Rectal smooth muscle tissue (tissue), 1 donor: ENCODE measurements at regions not wholly inside any gene's neighbourhood (a gene's known extent, or its start where the extent isn't known, plus 50 kb on each side); places are given as distances from the start of the nearest gene placed in this dataset.

Experiments
- H3K27ac ChIP-seq: one replicate; pipeline ENCODE4 v1.7.0; 2013; ENCODE audit warnings: low read depth, low read length, inconsistent platforms
- H3K27me3 ChIP-seq: one replicate; pipeline ENCODE4 v1.7.0; 2013; ENCODE audit warnings: low read length; ENCODE audit not compliant: control insufficient read depth, insufficient read depth
- H3K36me3 ChIP-seq: one replicate; pipeline ENCODE4 v1.7.0; 2013; ENCODE audit warnings: low read length; ENCODE audit not compliant: control insufficient read depth, insufficient read depth
- H3K4me1 ChIP-seq: one replicate; pipeline ENCODE4 v1.7.0; 2013; ENCODE audit warnings: low read length; ENCODE audit not compliant: control insufficient read depth, insufficient read depth
- H3K4me3 ChIP-seq: one replicate; pipeline ENCODE4 v1.7.0; 2013; ENCODE audit warnings: low read length
- H3K9ac ChIP-seq: one replicate; pipeline ENCODE4 v1.7.0; 2013; ENCODE audit warnings: low read length

DNA sequence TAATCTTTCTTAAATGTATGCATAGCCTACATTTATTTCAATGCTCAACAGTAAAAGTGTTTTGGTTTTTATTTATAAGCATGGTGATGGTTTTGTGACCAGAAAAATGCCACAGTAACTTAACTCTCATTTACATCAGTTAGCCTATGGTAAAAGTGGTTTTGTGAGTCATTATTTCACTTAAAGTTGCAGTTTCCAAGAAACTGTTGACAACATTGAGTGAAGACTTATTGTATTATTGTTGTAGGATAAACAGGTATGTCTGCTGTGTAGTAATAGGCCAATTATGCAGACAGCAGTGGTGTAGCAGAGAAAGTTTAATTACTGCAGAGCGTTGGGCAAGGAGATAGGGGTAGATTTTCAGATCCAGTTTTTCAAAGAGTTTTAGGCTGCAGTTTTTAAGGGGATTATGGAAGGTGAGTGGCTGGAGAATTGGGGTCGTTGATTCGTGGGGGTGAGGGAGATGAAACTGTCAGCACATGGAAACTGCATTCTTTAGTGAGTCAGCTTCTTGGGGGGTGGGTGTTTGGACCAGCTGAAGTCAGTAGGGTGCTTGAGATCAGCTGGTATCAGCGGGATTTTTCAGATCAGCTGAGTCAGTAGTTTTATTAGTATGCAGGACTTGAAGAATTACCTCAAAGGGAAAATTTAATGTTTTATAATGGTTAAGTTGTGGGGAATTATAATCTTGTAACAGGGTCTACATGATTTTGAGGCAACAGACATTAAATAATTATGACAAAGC is 168.7 kb upstream of the FMN2 start:
- H3K27ac ChIP-seq: no peak overlapping the region
- H3K36me3 ChIP-seq: no peaks in the 10 kb centered on the region
- no peak overlapping the region for H3K4me3 ChIP-seq
- no peak overlapping the region for H3K9ac ChIP-seq
- H3K4me1 ChIP-seq: no peaks in the 10 kb centered on the region
- H3K27me3 ChIP-seq: no peaks in the 10 kb centered on the region

DNA sequence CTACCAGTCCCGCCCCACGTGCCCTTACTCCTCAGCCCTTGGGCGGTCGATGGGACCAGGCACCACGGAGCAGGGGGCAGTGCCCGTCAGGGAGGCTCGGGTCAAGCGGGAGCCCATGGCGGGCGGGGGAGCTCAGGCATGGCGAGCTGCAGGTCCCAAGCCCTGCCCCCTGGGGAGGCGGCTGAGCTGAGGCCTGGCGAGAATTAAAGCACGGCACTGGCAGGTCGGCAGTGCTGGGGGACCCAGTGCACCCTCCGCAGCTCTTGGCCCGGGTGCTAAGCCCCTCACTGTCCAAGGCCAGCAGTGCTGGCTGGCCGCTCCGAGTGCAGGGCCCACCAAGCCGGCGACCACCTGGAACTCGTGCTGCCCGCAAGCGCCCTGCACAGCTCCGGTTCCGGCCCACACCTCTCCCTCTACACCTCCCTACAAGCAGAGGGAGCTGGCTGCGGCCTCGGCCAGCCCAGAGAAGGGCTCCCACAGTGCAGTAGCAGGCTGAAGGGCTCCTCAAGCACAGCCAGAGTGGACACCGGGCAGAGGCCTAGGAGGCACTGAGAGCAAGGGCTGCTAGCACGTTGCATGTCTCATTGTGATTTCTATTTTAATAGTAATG is 166.8 kb upstream of the FMN2 start:
- Histone ChIP-seq H3K36me3 (no peaks in the 10 kb centered on the region), H3K27me3 (no peaks in the 10 kb centered on the region), H3K4me3 (no peak overlapping the region), H3K9ac (no peak overlapping the region), H3K27ac (no peak overlapping the region), H3K4me1 (no peaks in the 10 kb centered on the region)

DNA sequence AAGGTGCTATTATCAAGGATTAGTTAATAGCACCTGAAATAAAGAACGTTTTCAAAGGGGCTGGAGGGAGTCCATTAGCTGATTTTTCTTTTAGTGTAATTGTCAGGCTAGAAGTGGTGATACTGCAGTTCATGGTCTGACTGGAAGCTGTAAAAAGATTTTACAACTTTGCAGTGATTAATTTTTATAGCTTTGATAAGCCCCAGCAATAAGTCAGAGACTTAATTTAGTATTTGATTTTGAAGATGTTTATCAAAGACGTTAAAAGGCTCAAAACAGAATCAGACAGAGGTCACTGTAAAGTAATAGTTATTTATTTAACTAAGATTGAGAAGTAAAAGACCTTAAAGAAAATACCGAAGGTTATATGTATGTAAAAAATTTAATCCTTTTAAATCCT is 165.5 kb upstream of the FMN2 start:
- no peaks in the 10 kb centered on the region for H3K27me3 ChIP-seq
- H3K4me3 ChIP-seq: no peak overlapping the region
- H3K9ac ChIP-seq: no peak overlapping the region
- H3K36me3 ChIP-seq: no peaks in the 10 kb centered on the region
- no peak overlapping the region for H3K27ac ChIP-seq
- no peaks in the 10 kb centered on the region for H3K4me1 ChIP-seq

DNA sequence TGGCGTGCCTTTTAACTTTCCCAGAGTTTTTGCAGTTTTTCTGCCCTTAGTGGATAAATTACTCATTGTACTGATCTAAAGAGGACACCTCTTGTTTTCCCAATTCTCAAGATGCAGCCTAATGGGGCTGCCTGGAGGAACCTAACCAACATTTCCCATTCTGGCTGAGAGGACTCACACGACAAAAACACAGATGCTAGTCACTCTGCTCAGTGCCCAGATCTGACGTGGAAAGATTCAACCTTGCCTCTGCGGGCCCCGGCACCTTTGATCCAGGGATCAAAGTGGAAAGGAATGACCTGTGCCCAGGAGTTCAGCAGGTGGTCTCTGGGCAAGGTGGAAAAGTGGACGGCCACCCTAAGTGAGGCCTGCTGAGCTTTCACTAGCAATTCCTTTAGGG is 162.4 kb upstream of the FMN2 start:
- no peaks in the 10 kb centered on the region for H3K36me3 ChIP-seq
- no peaks in the 10 kb centered on the region for H3K4me1 ChIP-seq
- no peak overlapping the region for H3K27ac ChIP-seq
- H3K27me3 ChIP-seq: no peaks in the 10 kb centered on the region
- H3K4me3 ChIP-seq: no peak overlapping the region
- H3K9ac ChIP-seq: no peak overlapping the region

DNA sequence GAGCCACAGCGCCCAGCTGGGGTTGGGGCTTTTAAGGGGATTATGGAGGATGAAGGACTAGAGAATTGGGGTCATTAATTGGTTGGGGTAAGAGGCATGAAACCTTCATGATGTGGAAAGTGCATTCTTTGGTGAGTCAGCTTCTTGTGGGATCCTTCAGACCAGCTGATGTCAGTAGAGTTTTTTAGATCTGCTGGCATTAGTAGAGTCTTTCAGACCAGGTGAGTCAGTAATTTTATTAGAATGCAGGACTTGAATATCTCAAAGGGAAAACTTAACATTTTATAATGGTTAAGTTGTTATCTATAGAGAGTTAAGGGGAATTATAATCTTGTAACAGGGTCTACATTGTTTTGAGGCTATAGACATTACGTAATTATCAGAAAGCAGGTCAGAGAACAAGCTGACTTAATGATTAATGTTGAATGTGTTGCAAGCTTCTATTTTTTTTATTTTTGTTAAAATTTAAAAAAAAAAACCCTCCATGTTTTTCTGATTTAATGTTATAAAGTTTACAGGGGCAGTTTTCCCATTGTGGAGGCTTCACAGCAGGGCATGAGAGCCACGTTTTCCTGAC is 160.9 kb upstream of the FMN2 start:
- Histone ChIP-seq H3K36me3 (no peaks in the 10 kb centered on the region), H3K9ac (no peak overlapping the region), H3K4me3 (no peak overlapping the region), H3K4me1 (no peaks in the 10 kb centered on the region), H3K27ac (no peak overlapping the region), H3K27me3 (no peaks in the 10 kb centered on the region)

DNA sequence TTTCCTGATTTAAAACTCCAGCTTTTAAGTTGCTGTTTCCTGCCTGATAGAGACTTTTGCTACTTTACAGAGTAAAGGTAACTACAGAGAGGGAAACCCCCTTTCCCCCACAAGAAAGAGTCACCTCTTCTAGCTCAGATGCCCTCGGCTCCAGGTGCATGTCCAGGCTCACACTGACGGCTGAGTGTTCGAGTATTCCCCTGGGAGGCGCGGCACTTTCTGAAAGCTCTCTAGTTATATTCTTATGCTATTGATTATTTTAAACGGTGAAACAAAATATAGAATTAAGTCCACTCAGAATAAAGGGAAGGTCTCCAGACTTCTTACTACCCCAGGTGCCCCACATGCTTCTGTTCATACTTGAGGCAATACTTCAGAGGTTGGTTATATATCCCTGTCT is 160.3 kb upstream of the FMN2 start:
- Histone ChIP-seq H3K36me3 (no peaks in the 10 kb centered on the region), H3K4me3 (no peak overlapping the region), H3K27me3 (no peaks in the 10 kb centered on the region), H3K9ac (no peak overlapping the region), H3K27ac (no peak overlapping the region), H3K4me1 (no peaks in the 10 kb centered on the region)

DNA sequence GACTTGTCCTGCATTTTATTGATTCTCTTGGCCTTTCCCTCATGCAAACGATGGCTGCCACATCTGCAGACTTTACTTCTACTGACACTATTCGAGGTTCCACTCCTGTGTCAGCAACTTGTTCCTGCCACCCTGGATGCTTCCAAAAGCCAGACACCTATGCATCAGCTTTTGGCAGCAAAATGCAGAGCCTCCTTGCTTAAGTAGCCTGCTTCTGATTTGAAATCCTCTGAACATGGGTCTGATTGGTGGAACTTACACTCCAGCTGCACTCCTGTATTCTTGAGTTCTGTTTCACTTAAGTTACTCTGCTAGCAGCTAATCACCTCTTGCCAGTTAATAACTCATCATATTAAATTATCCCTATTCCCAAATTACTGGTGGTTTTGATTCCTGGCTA is 152.1 kb upstream of the FMN2 start:
- no peaks in the 10 kb centered on the region for H3K36me3 ChIP-seq
- H3K4me3 ChIP-seq: no peak overlapping the region
- no peaks in the 10 kb centered on the region for H3K4me1 ChIP-seq
- no peaks in the 10 kb centered on the region for H3K27me3 ChIP-seq
- H3K9ac ChIP-seq: no peak overlapping the region
- no peak overlapping the region for H3K27ac ChIP-seq

DNA sequence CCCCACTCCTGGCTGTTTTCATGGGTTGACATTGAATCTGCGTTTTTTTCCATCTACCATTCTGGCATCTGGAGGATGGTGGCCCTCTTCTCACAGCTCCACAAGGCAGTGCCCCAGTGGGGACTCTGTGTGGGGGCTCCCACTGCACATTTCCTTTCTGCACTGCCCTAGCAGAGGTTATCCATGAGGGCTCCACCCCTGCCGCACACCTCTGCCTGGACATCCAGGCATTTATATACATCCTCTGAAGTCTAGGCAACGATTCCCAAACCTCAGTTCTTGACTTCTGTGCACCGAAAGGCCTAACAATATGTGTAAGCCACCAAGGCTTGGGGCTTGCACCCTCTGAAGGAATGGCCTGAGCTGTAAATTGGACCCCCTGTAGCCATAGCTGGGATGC is 147.9 kb upstream of the FMN2 start:
- Histone ChIP-seq H3K27ac (no peak overlapping the region), H3K27me3 (no peaks in the 10 kb centered on the region), H3K4me3 (no peak overlapping the region), H3K4me1 (no peaks in the 10 kb centered on the region), H3K36me3 (no peaks in the 10 kb centered on the region), H3K9ac (no peak overlapping the region)

DNA sequence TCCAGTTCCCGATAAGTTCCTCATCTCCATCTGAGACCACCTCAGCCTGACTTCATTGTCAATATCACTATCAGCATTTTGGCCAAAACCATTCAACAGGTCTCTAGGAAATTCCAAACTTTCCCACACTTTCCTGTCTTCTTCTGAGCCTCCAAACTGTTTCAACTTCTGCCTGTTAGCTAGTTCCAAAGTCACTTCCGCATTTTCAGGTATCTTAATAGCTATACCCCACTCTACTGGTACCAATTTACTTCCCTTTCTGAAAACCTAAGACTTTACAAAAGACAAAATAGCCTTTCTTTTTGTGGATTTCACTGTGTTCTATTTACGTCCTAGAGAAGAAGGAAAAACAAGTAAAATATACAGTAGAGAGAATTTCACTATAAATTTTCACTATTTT is 147.0 kb upstream of the FMN2 start:
- Histone ChIP-seq H3K4me3 (no peak overlapping the region), H3K27ac (no peak overlapping the region), H3K4me1 (no peaks in the 10 kb centered on the region), H3K36me3 (no peaks in the 10 kb centered on the region), H3K27me3 (no peaks in the 10 kb centered on the region), H3K9ac (no peak overlapping the region)

DNA sequence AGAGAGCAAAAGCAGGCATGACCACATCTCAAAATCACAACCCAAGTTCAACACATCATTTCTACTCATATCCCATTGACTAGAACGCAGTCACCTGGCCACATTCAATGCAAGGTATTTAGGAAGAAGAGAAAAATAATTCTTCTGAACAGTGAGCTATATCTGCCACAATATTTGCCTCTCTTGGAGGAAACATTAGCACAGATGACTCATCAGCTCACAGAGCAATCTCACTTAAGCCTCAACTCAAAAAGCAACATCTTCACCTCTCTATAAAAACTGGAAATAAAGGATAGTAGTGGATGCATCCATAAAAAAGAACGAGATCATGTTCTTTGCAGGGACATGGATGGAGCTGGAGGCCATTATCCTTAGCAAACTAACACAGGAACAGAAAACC is 143.9 kb upstream of the FMN2 start:
- no peaks in the 10 kb centered on the region for H3K27me3 ChIP-seq
- H3K36me3 ChIP-seq: no peaks in the 10 kb centered on the region
- H3K4me1 ChIP-seq: no peaks in the 10 kb centered on the region
- H3K9ac ChIP-seq: no peak overlapping the region
- no peak overlapping the region for H3K4me3 ChIP-seq
- no peak overlapping the region for H3K27ac ChIP-seq

DNA sequence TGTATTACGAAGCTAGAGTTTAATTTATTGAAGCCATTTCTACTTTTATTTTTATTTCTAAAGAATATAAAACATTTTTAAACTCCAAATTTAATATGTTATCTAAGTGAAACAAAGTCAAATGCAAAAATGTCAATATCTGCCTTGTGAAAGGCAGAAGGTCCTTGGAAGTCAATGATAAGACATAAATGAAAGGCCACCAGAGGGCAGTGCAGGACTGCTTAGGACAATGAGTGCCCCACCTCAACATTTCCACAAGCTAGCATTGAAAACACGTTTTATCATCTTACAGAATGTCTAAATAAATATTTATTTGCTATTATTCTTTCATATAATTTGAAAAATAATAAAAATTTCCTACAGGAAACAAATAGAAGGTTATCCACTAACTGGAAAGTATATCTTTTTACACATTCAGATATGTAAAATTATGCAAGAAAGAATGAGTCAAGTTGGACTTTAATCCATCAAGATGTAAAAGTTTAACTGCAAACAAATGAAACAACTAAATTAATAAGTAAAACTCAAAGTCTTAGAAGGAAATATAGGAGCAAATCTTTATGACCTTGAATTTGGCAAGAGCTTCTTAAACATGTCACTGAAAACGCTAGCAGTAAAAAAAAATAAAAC is 140.1 kb upstream of the FMN2 start:
- no peak overlapping the region for H3K4me3 ChIP-seq
- H3K4me1 ChIP-seq: no peaks in the 10 kb centered on the region
- no peak overlapping the region for H3K9ac ChIP-seq
- H3K27me3 ChIP-seq: no peaks in the 10 kb centered on the region
- H3K27ac ChIP-seq: no peak overlapping the region
- no peaks in the 10 kb centered on the region for H3K36me3 ChIP-seq

DNA sequence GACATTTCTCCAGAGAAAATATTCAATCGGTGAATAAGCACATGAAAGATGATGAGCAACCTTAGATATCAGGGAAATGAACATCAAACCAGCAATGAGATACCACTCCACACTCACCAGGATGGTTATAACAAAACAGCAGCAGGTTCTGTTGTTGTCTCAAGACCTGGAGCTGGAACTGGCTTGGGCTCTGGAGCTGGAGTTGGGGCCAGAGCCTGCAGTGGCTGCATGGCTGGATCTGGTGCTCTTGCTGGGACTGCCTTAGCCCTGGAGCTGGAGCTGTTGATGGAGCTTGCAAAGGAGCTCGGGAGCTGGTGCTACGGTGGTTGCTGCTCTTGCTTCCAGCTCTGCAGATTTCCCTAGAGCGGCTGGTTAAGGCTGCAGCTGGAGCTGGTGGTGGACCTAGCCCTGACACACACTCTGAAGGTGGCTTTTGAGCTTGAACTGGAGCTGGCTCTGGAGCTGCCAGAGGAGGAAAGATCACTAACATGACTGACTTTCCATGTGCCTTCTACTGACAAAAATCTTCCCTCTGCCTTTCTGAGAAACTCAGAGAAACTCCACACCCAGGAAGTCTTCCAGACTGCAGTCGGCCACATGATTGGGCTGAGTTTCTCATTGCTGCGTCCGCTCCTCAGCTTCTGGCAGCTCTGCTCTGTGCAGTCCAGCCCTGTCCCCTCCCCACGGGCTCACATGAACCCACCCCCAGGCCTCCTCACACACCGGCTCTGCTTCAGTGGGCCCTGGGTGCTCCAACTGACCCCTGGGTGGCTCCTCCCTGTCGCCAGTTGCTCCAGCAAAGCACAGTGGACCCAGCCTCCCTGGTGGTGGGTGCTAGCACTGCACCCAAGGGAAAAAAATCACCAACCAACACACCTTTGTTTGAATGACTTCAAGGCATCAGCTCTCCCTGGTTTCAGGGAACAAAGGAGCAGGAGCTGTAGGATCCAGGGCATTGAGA is 139.1 kb upstream of the FMN2 start:
- Histone ChIP-seq H3K27ac (no peak overlapping the region), H3K27me3 (no peaks in the 10 kb centered on the region), H3K9ac (no peak overlapping the region), H3K4me1 (no peaks in the 10 kb centered on the region), H3K36me3 (no peaks in the 10 kb centered on the region), H3K4me3 (no peak overlapping the region)
